ENCODE measurements at regions not wholly inside any gene's neighbourhood (a gene's known extent, or its start where the extent isn't known, plus 50 kb on each side); places are given as distances from the start of the nearest gene placed in this dataset.

- TF ChIP-seq CTCF (IDR thresholded peaks at IDR 0.05) (no peak), POLR2AphosphoS5 (IDR thresholded peaks at IDR 0.05; ENCODE audit: low read depth, low read length) (no peak), SIN3A (IDR thresholded peaks at IDR 0.05; ENCODE audit: borderline replicate concordance, insufficient read depth, low read depth, low read length) (no peak)
Measured at GRCh38 chr3:21269882-21270281, 481.1 kb downstream of the ZNF385D start.

Data from Panc1 (cell line).